Endothelial cell of umbilical vein (primary cell): ENCODE measurements at regions not wholly inside any gene's neighbourhood (a gene's known extent, or its start where the extent isn't known, plus 50 kb on each side); places are given as distances from the start of the nearest gene placed in this dataset.

Experiments
- BruUV-seq: library from RNA; stranded (reverse); fragments of 400-500 nt; replicated peaks from 2 replicates; lab custom pipeline; 2021; lab: Mats Ljungman, UMichigan
- CTCF ChIA-PET: fragments of 300-600, 350-600 bp; sonication (Branson Sonifier 250); formaldehyde crosslinking; loops from one replicate; lab custom pipeline; 2021; ENCODE audit warnings: antibody characterized with exemption, inconsistent platforms; lab: Charles Lee
- POLR2A ChIA-PET: fragments of 300-600, 350-600 bp; sonication (Branson Sonifier 250); formaldehyde crosslinking; loops from one replicate; lab custom pipeline; 2021; ENCODE audit warnings: antibody characterized with exemption, inconsistent platforms; lab: Charles Lee
- DNase-seq: peaks from one replicate; pipeline ENCODE4 v3.0.0-alpha.2; 2011; ENCODE audit warnings: low read depth, low spot score
- FAIRE-seq: peaks from 2 replicates; lab custom pipeline; 2011; peaks lifted over from hg19 to GRCh38; lab: Jason Lieb, UNC
- H2AFZ ChIP-seq: 2 replicates; pipeline ENCODE4 v1.6.0; 2012; ENCODE audit warnings: low read depth, low read length, control low read depth, inconsistent platforms
- H3K27ac ChIP-seq: 2 replicates; pipeline ENCODE4 v1.5.1; 2011; ENCODE audit warnings: low read depth, mild to moderate bottlenecking, control low read depth, low read length, moderate library complexity; ENCODE audit not compliant: insufficient read depth
- H3K27me3 ChIP-seq, 2 experiments: 2 replicates each; pipeline versions ENCODE4 v1.6.0 to v1.6.1; 2011; ENCODE audit warnings: low read length in 2 of 2, mixed read lengths in 1 of 2; ENCODE audit not compliant: control insufficient read depth in 2 of 2, insufficient read depth in 2 of 2
- H3K36me3 ChIP-seq, 2 experiments: 2 replicates in 1 of 2; 3 replicates in 1 of 2; pipeline ENCODE4 v1.5.1; 2011; ENCODE audit warnings: low read length in 2 of 2, mild to moderate bottlenecking in 1 of 2, moderate library complexity in 1 of 2; ENCODE audit not compliant: control insufficient read depth in 2 of 2, insufficient read depth in 2 of 2; ENCODE audit errors: extremely low read depth in 1 of 2
- H3K4me1 ChIP-seq: 3 replicates; pipeline ENCODE4 v1.5.1; 2011; ENCODE audit warnings: mild to moderate bottlenecking, low read length; ENCODE audit not compliant: control insufficient read depth, insufficient read depth; ENCODE audit errors: extremely low read depth
- H3K4me2 ChIP-seq: 2 replicates; pipeline ENCODE4 v1.6.1; 2011; ENCODE audit warnings: low read length, control low read depth, mixed read lengths; ENCODE audit not compliant: insufficient read depth
- H3K4me3 ChIP-seq, 3 experiments: fragments of 200-600 bp in 1 of 3; sonication (generic), shearing (Covaris generic) in 1 of 3; replicated peaks in 1 of 3; 2 replicates each; pipeline ENCODE4 v1.5.1; 2011 to 2016; ENCODE audit warnings: control low read depth in 3 of 3, low read length in 3 of 3, mild to moderate bottlenecking in 2 of 3, inconsistent platforms in 1 of 3, low read depth in 1 of 3, moderate library complexity in 1 of 3; ENCODE audit not compliant: insufficient read depth in 1 of 3
- H3K79me2 ChIP-seq: 2 replicates; pipeline ENCODE4 v1.6.0; 2012; ENCODE audit warnings: low read length, inconsistent platforms; ENCODE audit not compliant: control insufficient read depth, insufficient read depth
- H3K9ac ChIP-seq: replicated peaks from 2 replicates; pipeline ENCODE3; 2011; ENCODE audit warnings: low read length, control low read depth; ENCODE audit not compliant: insufficient read depth; ENCODE audit errors: extremely low read depth
- H3K9me1 ChIP-seq: replicated peaks from 3 replicates; pipeline ENCODE4 v1.6.0; 2011; ENCODE audit warnings: mild to moderate bottlenecking, low read length; ENCODE audit not compliant: control insufficient read depth, insufficient read depth; ENCODE audit errors: extremely low read depth
- H3K9me3 ChIP-seq: replicated peaks from 2 replicates; pipeline ENCODE4 v1.5.1; 2012; ENCODE audit warnings: low read length, inconsistent platforms; ENCODE audit not compliant: control insufficient read depth, insufficient read depth
- H4K20me1 ChIP-seq: replicated peaks from 2 replicates; pipeline ENCODE3; 2011; ENCODE audit warnings: mild to moderate bottlenecking, low read length; ENCODE audit not compliant: control insufficient read depth, insufficient read depth; ENCODE audit errors: extremely low read depth
- EZH2 ChIP-seq: IDR thresholded peaks from 2 replicates; pipeline ENCODE4 v1.6.1; 2012; ENCODE audit warnings: borderline replicate concordance, low read depth, mild to moderate bottlenecking, moderate library complexity, low read length, inconsistent platforms; ENCODE audit not compliant: severe bottlenecking
- FOS ChIP-seq: IDR thresholded peaks from 2 replicates; pipeline ENCODE4 v1.6.1; 2011; ENCODE audit warnings: mild to moderate bottlenecking, low read length, moderate library complexity, borderline replicate concordance; ENCODE audit not compliant: insufficient read depth
- GATA2 ChIP-seq: IDR thresholded peaks from 2 replicates; pipeline ENCODE4 v1.7.0; 2011; ENCODE audit warnings: low read depth, mild to moderate bottlenecking, moderate library complexity, mixed read lengths, low read length; ENCODE audit not compliant: insufficient read length, insufficient read depth
- JUN ChIP-seq: IDR thresholded peaks from 2 replicates; pipeline ENCODE4 v1.6.1; 2011; ENCODE audit warnings: borderline replicate concordance, low read depth; ENCODE audit not compliant: insufficient read length, insufficient read depth
- MYC ChIP-seq: IDR thresholded peaks from one replicate; pipeline ENCODE4 v1.6.1; 2011; ENCODE audit warnings: mild to moderate bottlenecking, low read depth, low read length
- POLR2A ChIP-seq: IDR thresholded peaks from 2 replicates; pipeline ENCODE4 v1.6.1; 2012; ENCODE audit warnings: low read depth, mild to moderate bottlenecking, control low read depth, low read length
- POLR2AphosphoS5 ChIP-seq: IDR thresholded peaks from 2 replicates; pipeline ENCODE4 v1.6.1; 2012; ENCODE audit warnings: low read depth, mild to moderate bottlenecking, control low read depth, low read length, moderate library complexity; ENCODE audit not compliant: insufficient read depth
- dilution Hi-C: fragments of 300-500 bp; cut with MboI; formaldehyde crosslinking; loops from one replicate; pipeline ENCODE4 v1.15.0; 2019; ENCODE audit warnings: low sequenced_read_pairs; ENCODE audit not compliant: extremely low pct_ligation_motif_present
- intact Hi-C: fragments of 100-400 bp; cut with micrococcal nuclease; formaldehyde crosslinking; loops from one replicate; pipeline ENCODE4 v1.10.0; 2022
- TF ChIP-seq, protein P1 (sequence below), 2 donors: IDR thresholded peaks; 1 replicate in 1 of 2; 2 replicates in 1 of 2; pipeline ENCODE4 v1.5.1; 2011; ENCODE audit warnings: low read length in 2 of 2, mild to moderate bottlenecking in 2 of 2, moderate library complexity in 2 of 2, control low read depth in 1 of 2, inconsistent platforms in 1 of 2, low read depth in 1 of 2; ENCODE audit not compliant: insufficient read depth in 1 of 2; ENCODE audit errors: extremely low read depth in 1 of 2
- TF ChIP-seq, protein P2 (sequence below): IDR thresholded peaks from 2 replicates; pipeline ENCODE4 v1.6.1; 2011; ENCODE audit not compliant: insufficient read depth, insufficient read length

DNA sequence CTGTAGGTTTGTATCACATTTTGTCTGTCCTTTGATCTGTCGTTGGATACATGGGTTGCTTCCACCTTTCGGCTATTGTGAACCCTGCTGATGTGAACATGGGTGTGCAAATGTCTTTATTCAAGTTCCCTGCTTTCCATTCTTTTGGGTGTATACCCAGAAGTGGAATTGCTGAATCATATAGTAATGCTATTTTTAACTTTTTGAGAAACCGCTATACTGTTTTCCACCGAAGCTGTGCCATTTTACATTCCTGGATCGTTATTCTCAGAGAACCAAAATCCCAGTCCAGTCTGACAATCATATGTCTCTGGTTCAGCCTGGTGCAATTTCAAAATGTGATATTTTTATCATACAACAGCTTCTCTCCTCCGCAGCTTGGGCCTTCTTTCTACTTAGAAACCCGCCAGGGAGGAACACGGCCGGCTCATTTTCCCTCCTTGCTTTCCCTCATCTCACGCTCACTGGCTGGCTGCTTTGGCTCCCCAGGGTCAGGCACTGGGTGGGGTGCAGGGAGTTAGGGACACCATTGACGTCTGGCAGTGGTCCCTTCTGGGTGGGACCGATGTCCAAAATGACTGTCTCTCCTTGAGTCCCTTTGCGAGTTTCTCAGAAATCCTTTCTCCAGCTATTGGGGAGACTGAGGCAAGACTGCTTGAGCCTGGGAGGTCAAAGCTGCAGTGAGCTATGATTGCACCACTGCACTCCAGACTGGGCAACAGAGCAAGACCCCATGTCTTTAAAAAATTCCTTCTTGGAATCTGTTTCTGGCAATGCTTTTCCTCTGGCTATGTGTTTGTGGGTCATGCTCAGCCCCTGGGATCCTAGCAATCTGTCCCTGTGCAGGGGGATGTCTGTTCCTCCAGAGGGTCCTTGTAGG, 73.5 kb upstream of the AKT3 start:
- Histone ChIP-seq H3K36me3 (no peaks in the 10 kb centered on the region), H3K27me3 (no peaks in the 10 kb centered on the region), H3K9me3 (no peaks in the 10 kb centered on the region), H3K4me2 (no peak overlapping the region), H3K9ac (no peak overlapping the region), H3K4me1 (peaks cover 37% of the 10 kb centered on the region), H4K20me1 (no peaks in the 10 kb centered on the region), H3K27ac (no peak overlapping the region), H3K79me2 (no peaks in the 10 kb centered on the region), H3K4me3 (no peak overlapping the region), H2AFZ (no peak overlapping the region), H3K9me1 (no peaks in the 10 kb centered on the region)
- DNase-seq = no peak
- TF ChIP-seq JUN (no peak), POLR2AphosphoS5 (no peak), GATA2 (no peak), FOS (no peak), EZH2 (no peak), MYC (no peak), POLR2A (no peak)
- TF ChIP-seq, protein P1, sequence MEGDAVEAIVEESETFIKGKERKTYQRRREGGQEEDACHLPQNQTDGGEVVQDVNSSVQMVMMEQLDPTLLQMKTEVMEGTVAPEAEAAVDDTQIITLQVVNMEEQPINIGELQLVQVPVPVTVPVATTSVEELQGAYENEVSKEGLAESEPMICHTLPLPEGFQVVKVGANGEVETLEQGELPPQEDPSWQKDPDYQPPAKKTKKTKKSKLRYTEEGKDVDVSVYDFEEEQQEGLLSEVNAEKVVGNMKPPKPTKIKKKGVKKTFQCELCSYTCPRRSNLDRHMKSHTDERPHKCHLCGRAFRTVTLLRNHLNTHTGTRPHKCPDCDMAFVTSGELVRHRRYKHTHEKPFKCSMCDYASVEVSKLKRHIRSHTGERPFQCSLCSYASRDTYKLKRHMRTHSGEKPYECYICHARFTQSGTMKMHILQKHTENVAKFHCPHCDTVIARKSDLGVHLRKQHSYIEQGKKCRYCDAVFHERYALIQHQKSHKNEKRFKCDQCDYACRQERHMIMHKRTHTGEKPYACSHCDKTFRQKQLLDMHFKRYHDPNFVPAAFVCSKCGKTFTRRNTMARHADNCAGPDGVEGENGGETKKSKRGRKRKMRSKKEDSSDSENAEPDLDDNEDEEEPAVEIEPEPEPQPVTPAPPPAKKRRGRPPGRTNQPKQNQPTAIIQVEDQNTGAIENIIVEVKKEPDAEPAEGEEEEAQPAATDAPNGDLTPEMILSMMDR (IDR thresholded peaks at IDR 0.05; ENCODE audit: extremely low read depth in 1 of 2, insufficient read depth in 1 of 2, low read depth in 1 of 2, low read length in 2 of 2) = no peak
- TF ChIP-seq, protein P2, sequence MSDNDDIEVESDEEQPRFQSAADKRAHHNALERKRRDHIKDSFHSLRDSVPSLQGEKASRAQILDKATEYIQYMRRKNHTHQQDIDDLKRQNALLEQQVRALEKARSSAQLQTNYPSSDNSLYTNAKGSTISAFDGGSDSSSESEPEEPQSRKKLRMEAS = no peak
- POLR2A ChIA-PET = no interaction called here
- CTCF ChIA-PET = no interaction called here
- intact Hi-C loops = loop anchor here (10.0 kb wide), 1 partner anchor 531 kb away; the partner anchor contains the start of gene ADSS2
- no peak for FAIRE-seq
- BruUV-seq = no TSS peak
- dilution Hi-C loops = no loop called here
